NCI-H2107 (cell line): ENCODE measurements at regions not wholly inside any gene's neighbourhood (a gene's known extent, or its start where the extent isn't known, plus 50 kb on each side); places are given as distances from the start of the nearest gene placed in this dataset.

Source experiments
- DNase-seq: peaks from one replicate; lab custom pipeline; 2025; lab: John Stamatoyannopoulos, UW

DNA sequence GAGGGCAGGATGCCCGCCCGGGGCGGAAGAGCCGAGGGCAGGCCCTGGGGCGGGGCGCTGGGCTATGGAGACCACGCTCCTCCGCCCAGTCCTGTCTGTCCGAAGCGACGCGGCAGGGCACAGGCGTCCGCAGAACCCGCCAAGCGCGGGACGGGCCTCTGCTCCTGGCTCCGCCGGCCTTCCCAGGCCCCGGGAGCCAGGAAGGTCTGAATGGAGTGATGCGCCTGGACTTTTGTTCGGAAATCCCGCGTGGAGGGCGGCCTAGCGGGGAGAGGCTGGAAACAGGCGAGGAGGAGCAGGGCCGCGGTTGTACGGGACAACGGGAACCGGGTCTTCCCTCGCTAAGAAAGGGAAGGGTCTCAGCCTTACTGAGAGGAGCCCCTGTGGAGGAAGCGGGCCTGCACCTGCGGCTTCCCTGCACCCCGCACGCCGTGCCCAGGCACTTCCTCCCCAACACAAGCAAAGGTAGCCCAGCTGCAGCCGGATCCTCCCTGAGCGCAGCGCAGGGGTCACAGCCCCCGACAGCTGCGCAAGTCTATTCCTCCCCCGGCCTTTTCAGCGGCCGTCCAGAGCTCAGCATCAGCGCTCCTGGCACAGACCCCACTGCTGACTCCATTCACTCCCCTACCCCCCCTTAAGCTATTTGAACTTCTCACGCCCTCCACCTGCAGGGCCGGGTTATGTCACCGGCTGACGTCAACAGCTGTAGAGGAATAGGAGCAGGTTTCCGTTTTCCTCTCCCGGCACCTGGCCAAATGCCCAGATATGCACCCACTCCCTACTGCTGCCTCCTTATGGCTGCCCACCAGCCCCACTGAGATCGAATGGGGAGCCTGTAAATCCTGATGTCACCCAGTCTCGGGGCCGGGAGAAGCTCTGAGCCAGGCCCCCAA, 143.2 kb upstream of the RET start:
- peak; percentile 2 for DNase-seq

DNA sequence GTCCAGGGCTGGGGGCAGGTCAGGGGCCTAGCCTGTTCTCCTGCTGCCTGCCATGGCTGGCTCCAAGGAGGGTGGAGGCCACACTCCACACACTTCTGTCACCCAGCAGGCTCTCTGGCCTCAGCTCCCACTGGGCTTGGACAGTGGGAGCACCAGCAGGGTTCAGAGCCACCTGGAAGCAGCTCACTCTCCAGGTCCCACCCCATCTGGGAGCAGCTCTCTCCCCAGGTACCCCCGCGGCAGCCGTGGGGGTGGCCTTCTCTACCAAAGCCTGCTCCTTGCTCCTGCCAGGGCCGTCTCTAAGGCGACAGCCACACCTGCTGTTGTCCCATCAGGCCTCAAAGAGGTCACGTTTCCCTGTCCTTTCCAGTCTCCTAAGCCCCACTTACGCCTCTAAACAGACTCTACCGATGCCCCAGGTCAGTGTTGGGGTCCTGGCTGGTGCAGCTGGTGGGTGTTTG, 142.5 kb upstream of the RET start:
- DNase-seq = no peak

DNA sequence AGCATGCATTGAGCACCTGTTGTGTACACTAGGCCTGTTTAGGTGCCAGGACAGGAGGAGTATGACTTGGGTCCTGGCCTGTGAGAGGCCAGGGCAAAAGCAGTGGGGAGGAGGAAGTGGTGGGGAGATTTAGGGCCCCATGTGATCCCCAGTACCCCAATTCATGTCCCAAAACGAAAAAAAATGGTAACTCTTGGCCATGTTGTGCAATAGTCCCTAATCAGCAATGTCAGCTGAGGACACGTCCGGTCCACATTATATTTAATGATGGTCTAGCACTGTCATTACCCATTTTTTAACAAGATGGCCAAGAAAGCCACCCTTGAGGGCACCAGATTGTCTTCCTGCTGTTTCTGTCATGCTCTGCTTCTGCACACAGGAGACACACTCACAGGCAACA, 142.0 kb upstream of the RET start:
- no peak for DNase-seq

DNA sequence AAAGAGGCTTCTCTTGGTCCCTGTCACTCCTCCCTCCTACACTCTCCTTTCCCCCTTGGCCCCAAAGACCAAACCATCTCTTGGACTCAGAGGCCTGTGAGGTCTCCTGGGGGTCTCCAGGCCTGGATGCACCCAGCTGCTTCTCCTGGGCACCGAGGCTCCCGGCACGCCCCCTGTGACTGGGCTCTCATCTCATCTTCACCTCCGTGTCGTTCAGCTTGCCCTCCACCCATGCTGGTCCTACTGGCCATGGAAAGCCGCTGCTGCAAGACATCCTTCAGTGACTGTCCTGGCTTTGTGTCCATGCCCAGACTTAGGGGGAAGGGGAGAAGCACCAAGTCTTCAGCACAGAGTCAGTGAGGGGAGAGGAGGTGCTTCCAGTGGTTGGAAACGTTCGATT, 141.4 kb upstream of the RET start:
- no peak for DNase-seq

DNA sequence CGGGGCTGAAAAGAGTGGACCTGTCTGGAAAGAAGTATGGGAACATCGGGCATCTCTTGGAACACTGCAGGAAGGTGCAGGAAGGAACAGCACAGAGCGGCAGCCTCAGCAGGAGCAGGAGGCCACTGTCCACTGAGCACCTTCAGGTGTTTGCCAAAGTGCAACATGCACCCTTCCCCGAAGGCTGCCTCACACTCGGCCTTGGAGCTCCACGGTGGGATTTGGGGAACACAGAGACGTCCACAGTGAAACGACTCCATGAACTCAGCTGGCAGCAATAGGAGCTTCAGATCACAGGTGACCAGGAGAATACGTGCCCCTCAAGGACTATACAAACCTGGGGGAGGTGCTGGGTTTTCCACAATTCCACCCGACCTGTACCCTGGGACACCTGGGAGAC, 140.3 kb upstream of the RET start:
- no peak for DNase-seq

DNA sequence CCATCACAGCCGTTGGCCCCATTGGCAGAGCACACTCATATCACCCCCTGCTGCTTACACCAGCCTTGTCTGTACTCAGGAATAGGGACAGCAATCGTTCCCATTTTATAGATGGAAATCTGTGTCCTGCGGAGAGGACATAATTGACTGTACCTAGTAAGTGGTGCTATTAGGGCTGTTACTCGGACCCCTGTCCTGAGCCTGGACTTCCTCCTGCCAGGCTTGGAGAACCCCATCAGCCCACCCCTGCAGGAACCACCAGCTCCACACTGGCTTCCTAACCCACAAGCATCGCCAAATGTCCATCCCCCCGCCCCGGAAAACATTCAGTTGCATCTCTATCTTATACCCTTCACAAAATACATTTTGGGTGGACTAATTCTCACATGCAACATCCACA, 139.8 kb upstream of the RET start:
- DNase-seq = no peak

DNA sequence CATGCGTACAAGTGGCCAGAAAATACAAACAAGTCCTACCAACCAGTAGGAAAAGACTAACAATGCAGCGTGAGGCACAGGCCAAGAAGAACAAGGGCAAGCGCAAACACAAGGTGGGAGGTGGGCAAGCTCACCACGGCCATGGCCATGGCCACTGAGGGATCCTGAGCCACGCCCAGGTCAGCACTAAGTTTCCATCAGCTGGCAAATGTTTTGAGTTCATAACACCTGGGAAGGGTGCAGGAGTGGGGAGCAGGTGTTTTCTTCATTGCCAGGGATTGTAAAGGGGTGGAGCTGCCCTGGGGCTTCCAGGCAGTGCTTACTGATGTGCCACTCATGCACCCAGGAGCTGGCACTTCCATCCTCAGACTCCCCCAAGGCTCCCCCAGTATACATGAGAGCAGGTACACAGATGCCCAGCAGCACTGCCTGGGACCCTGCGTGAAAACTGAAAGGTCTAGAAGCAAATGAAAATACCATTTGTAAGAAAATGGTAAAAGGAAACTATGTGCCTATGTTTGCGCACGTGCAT, 139.2 kb upstream of the RET start:
- DNase-seq = no peak

DNA sequence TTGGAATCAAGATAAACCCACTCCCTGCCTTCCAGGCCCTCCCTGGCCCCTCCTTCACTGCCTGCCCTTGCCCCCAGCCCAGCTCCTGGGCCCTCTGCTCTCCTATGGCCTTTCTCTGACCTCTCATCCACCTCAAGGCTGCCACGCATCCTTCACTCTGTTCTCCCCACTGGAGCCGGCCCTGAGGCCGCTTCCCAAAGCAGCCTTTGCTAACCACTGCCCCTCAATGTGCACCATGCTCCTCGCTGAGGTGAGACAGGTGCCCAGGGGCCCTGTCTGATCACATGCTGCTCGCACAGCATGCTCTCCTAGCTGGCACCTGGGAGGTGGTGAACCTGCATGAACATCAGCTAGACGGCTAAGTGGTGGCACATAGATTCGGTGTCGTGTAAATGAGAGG, 138.5 kb upstream of the RET start:
- no peak for DNase-seq

DNA sequence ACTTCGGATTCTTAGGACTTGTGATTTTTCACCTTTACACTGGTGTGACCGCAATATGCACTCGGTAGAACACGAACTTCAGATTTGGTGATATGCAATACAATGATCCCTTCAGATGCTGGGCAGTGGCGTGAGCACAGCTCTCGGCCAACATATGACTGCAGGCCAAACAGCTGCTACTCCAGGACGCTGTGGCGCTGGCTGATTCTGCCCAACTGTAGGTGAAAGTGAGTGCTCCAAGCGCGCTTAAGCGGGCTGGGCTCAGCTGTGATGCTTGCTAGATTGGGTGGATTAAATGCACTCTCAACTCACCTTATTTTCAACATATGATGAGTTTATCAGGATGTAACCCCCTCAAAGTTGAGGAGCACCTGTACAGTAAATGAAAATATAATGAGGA, 137.6 kb upstream of the RET start:
- DNase-seq = no peak

DNA sequence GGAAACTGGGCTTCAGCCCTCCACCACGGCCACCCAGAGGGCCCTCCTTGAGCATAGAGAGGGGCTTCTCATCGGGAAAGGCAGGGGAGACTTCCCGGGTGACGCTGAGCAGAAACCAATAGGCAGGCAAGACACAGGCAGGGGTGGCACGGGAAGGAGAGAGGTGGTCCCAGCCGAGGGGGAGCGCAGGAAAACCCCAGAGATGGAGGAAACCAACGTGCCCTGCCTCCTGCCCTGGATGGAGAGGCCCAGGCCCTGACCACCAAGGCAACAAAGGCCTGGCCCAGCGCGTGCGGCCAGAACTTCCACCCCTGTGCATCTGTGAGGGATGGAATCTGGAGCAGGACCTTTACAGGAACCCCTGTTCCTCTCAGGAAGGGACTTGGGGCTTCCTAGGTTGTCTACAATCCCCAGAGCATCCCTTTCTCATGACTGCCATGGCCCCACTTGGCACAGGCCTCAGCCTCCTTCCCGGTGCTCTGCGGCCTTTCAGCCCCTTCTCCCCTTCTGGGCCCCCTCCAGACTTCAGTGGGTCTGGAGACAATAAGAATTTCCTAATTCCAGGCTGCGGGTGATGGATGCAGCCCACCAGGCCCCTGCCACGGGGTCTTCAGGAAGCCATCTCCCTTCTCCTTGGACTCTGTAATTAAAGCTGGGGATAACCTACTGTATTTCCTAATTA, 137.0 kb upstream of the RET start:
- DNase-seq = no peak

DNA sequence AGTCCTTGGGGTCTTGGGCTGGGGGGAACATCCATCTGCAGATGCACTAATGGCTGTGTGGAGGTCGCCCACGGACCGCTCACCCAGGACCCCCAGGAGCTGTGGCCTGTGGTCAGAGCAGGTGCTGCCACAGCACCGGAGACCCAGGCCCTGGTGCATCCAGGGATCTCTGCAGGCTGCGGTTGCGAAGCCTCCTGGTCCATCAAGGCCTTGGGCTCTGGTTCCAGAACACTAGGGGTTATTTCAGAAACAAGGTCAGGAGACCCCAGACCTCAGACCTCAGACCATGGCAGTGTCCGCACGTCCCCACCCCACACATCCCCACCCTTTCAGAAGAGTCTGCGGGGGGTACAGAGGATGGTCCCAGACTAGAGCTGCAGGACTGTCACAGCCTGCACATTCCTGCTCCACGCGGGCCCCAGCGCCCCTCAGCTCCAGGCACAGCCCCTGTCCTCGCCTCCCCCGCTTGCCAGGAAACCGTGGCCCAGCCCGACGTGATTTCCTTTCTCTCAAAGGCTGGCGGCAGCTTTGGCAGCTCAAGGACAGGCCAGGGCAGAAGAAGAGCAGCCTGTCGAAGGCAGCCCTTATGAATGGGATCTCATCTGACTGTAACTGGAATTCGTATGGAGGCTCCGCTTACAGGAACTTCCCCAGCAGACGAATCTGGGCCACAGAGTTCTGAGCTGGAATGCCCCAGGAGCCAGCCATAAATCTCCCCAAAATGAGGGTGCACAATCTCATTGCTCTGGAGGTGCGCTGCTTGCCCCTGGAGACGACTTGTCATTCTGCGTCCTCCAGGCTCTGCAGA, 136.2 kb upstream of the RET start:
- DNase-seq = no peak

DNA sequence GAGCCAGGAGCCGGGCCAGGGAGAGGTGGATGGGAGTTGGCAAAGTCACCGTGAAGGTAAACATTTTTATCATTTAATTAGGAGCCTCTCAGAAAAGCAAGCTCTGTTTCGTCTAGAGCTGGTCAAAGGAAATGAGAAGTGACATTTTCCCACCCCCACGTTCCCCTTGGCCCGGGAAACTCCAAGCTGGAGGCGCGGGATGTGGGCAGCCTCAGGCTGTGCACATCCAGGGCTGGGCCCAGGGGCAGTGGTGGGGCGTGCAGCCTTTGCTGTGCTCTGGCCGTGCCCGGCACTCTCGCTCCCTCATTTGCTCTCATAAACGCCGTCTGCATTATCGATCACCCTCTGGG, 135.6 kb upstream of the RET start:
- DNase-seq = no peak

DNA sequence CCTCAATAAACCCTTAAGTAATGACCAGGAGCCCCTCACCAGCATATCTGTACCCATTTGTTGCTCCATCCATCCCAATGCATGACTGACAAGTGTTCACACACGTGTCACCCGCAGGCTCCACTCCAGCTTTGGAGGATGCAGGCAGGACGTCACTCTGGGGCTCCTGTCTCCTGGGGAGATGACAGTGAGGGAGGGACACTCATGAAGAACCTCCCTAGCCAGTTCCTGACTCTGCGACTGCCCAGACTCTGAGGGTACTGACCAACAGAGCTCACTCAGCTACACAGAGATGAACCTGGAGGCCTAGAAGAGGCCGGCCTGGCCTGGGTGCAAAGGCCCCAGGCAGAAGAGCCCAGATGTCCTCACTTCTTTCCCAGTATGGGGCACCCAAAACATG, 135.1 kb upstream of the RET start:
- no peak for DNase-seq

DNA sequence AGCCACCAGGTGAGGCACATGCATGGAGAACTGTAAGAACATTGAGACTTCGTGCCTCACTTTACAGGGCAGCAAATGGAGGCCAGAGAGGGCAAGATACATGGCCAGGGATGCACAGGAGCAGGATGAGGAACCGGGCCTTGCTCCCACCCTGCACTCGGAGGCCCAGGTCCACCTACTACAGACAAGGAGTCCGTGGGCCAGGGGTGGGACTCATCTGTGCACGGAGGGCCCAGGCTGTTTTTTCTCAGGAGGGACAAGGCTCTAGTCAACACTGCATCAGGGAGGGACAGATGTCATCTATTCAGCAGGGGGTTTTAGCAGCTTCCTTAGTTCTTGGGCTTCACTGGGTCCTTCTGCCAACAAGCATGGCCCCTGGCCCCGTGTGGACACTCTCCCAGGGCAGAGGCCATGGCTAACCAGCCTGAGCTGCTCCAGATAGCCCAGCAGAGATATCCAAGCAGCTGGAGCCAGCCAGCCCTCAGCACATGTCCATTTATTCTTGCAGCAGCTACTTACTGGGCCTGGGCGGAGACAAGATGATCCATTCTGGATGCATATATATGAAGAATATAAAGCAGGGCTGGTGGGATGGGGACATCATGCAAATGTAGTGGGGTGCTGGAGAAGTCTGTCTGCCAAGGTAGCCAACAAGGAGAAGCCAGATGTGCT, 134.5 kb upstream of the RET start:
- no peak for DNase-seq

DNA sequence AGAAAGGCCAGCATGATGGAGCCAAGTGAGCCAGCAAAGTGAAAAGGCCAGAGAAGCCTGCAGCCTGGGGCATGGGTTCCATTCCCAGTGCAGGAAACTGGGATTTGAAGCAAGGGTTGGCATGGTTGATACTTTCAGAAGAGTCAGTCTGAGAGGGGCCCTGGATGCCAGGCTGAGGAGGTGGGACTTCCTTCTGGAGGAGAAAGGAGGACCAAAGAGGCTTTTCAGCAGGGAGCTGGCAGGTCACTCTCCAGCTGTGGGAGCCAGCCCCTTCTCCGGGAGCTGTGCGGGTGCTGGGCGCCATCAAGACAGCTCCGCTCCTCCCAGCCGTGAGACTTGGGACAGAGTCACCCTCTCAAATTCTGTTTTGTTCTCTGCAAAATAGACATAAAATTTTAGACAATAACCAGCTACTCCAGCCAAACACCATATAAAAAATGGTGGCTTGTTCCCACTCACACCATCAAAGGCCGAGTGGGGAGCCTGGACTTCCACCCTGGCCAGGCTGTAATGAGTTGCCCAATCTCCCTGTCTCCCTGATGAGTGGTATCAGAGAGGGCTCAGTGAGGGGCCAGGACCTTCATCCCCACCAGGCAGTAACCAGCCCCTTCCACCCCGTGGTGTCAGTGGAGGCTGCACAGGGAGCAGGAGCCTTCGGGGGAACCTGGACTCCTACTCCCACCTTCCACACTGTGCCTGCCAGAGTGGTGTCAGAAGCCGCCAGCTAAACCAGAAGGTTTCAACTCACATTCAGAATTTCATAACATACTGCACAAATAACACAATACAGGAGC, 133.6 kb upstream of the RET start:
- DNase-seq = no peak

DNA sequence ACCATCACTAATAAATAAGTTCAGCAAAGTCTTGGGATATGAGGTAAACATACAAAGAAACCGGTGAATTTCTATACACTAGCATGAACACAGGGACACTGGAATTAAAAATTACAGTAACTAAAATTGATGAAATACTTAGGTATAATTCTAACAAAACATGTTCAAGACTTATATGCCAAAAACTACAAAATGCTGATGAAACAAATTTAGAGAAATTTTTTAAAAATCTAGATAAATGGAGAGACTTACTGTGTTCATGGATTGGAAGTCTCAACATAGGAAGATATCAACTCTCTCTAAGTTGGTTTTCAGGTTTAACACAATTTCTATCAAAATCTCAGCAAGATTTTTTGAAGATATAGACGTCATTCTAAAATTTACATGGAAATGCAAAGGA, 128.8 kb upstream of the RET start:
- DNase-seq = no peak

DNA sequence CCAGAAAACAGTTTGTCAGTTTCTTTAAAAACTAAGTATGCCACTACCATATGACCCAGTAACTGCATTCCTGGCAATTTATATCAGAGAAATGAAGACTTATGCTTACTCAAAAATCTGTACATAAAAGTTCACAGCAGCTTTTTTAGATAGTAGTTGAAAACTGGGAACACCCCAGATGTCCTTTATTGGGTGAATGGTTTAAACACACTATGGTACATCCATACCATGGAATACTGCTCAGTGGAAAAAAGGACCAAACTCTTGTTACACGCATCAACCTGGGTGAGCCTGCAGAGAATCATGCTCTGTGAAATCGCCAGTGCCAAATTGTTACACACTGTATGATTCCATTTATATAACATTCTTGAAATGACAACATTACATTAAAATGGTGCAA, 127.6 kb upstream of the RET start:
- DNase-seq = no peak

DNA sequence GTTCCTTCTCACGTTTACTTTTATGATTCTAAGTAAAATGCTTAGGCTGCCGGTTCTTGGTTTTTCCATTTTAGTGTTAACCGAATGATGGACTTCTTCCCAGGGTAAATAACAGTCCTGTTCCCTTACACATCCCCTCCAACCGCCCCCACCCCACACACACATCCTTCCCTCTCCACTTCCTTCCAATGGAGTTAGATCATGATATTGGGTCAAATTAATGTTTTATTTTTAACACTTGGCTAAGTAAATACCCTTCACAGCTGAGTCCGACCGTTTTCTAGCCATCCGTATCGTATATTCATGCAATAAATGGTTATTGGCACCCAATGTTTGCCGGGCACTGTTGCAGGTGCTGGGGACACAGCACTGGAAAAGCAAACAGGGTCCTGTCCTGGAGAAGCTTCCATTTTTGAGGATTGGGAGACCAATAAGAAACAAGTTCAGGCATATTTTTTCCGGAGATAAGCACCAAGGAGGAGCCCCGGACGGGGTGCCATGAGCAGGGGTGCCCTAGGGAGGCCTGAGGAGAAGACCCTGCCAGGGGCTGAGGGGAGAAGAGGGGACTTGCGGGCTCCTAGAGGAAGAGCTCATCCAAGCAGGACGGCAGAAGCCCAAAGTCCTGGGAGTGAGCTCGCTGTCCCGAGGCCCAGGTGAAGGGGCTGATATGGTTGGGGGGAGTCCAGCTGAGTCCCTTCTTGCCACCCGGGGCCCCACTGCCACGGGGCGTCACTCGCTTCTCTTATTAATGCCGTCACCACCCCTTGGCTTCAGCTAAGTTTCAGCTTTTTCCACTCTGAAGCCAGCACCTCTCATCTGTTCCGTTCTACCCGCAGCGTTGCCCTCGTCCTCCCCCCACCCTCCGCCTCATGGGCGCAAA, 126.0 kb upstream of the RET start:
- DNase-seq = no peak

DNA sequence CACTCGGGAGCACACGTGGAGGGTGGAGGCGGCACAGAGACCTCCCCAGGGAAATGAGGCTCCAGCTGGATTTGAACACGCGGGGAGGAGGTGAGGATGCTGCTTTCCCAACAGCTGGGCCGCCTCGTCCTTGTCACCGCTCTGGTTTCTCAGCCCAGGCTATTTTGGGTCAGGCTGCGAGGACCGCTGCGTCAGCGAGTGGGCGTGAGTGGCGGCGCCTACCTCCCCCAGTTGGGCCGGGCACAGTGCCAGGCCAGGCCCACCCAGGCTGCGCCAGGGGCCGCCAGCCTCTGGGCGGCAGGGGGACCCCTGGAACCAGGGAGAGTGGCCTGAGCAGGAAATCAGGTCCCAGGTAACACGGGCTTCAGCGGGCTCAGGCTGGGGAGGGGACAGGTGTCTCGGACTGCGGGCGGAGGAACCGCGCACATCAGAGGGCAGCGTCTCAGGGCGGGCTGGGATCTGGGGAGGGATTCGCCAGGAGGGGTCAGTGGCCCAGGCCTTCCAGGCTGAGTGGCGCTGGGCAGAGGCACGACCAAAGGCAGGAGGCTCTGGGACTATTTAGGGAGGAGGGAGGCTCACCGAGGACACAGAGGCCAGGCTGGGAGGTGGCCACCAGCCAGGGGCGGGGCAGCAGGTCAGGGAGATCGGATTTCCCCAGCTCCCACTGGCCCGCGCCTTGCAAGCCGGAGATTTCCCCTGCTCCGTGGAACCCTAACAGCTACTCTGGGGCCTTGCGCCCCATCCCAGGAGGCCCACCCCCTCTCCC, 125.2 kb upstream of the RET start:
- DNase-seq = no peak
